Liver (tissue), 8 donors: ENCODE measurements at regions not wholly inside any gene's neighbourhood (a gene's known extent, or its start where the extent isn't known, plus 50 kb on each side); places are given as distances from the start of the nearest gene placed in this dataset.

ENCODE experiments used
- DNase-seq: peaks from one replicate; pipeline ENCODE4 v3.0.0-alpha.2; 2017; ENCODE audit warnings: low spot score
- H3K27ac ChIP-seq, 2 donors: one replicate each; pipeline ENCODE4 v1.7.0; 2013; ENCODE audit warnings: inconsistent platforms in 2 of 2, low read length in 2 of 2, control low read depth in 1 of 2, low read depth in 1 of 2, mild to moderate bottlenecking in 1 of 2
- H3K27me3 ChIP-seq, 4 donors: one replicate each; pipeline versions ENCODE4 v1.6.1 to v1.7.0; 2013; ENCODE audit warnings: low read length in 3 of 4, inconsistent platforms in 1 of 4, mild to moderate bottlenecking in 1 of 4, moderate library complexity in 1 of 4; ENCODE audit not compliant: control insufficient read depth in 4 of 4, insufficient read depth in 4 of 4
- H3K36me3 ChIP-seq, 4 donors: one replicate each; pipeline versions ENCODE4 v1.6.1 to v1.7.0; 2013; ENCODE audit warnings: low read length in 3 of 4, mild to moderate bottlenecking in 3 of 4, low read depth in 1 of 4, moderate library complexity in 1 of 4; ENCODE audit not compliant: control insufficient read depth in 4 of 4, insufficient read depth in 3 of 4
- H3K4me1 ChIP-seq, 4 donors: one replicate each; pipeline versions ENCODE4 v1.6.1 to v1.7.0; 2013; ENCODE audit warnings: low read length in 3 of 4, mild to moderate bottlenecking in 3 of 4, moderate library complexity in 1 of 4; ENCODE audit not compliant: control insufficient read depth in 4 of 4, insufficient read depth in 4 of 4
- H3K4me3 ChIP-seq, 3 donors: one replicate each; pipeline versions ENCODE4 v1.6.1 to v1.7.0; 2013; ENCODE audit warnings: low read length in 3 of 3, control low read depth in 1 of 3, low read depth in 1 of 3, mild to moderate bottlenecking in 1 of 3
- H3K9ac ChIP-seq, 2 donors: one replicate each; pipeline ENCODE4 v1.7.0; 2013; ENCODE audit warnings: low read length in 2 of 2, mild to moderate bottlenecking in 2 of 2, moderate library complexity in 2 of 2, control low read depth in 1 of 2, low read depth in 1 of 2
- H3K9me3 ChIP-seq, 4 donors: one replicate each; pipeline versions ENCODE4 v1.6.1 to v1.7.0; 2013; ENCODE audit warnings: low read length in 3 of 4; ENCODE audit not compliant: control insufficient read depth in 4 of 4
- EGR1 ChIP-seq, 2 donors: IDR thresholded peaks; 2 replicates each; pipeline ENCODE4 v1.6.1; 2016 to 2018; ENCODE audit warnings: antibody characterized with exemption in 2 of 2, low read depth in 2 of 2
- FOXA1 ChIP-seq: IDR thresholded peaks from 2 replicates; pipeline ENCODE4 v1.6.1; 2016; ENCODE audit warnings: antibody characterized with exemption
- FOXA2 ChIP-seq: IDR thresholded peaks from 2 replicates; pipeline ENCODE4 v1.6.1; 2016; ENCODE audit warnings: antibody characterized with exemption
- GABPA ChIP-seq, 2 donors: IDR thresholded peaks in 1 of 2; conservative IDR thresholded peaks in 1 of 2; 2 replicates each; pipeline ENCODE4 v1.6.1; 2016; ENCODE audit warnings: antibody characterized with exemption in 2 of 2, mild to moderate bottlenecking in 1 of 2, moderate library complexity in 1 of 2
- HNF4A ChIP-seq, 2 donors: conservative IDR thresholded peaks; 2 replicates each; pipeline ENCODE4 v1.6.1; 2016; ENCODE audit warnings: antibody characterized with exemption in 2 of 2, mild to moderate bottlenecking in 2 of 2
- JUND ChIP-seq, 2 donors: IDR thresholded peaks; 2 replicates each; pipeline ENCODE4 v1.6.1; 2016; ENCODE audit warnings: antibody characterized with exemption in 2 of 2
- RAD21 ChIP-seq, 2 donors: IDR thresholded peaks; 2 replicates each; pipeline ENCODE4 v1.6.1; 2016; ENCODE audit warnings: antibody characterized with exemption in 2 of 2, mild to moderate bottlenecking in 2 of 2
- REST ChIP-seq: IDR thresholded peaks from 2 replicates; pipeline ENCODE4 v1.6.1; 2016; ENCODE audit warnings: antibody characterized with exemption, mild to moderate bottlenecking
- TAF1 ChIP-seq: conservative IDR thresholded peaks from 2 replicates; pipeline ENCODE4 v1.6.1; 2016; ENCODE audit warnings: antibody characterized with exemption, mild to moderate bottlenecking
- ZBTB33 ChIP-seq: IDR thresholded peaks from 2 replicates; pipeline ENCODE4 v1.6.1; 2016; ENCODE audit warnings: antibody characterized with exemption
- WGBS: extraction: QIAGEN DNeasy Blood & Tissue Kit; methylation state at CpG from one replicate; pipeline ENCODE4 v1.1.7; 2013; 5-methylcytosine and 5-hydroxymethylcytosine counted together
- TF ChIP-seq, protein P1 (sequence below): fragments of 150-350 bp; IDR thresholded peaks from 2 replicates; pipeline ENCODE4 v1.5.1; 2017; ENCODE audit warnings: improper control_type of control experiment, low read depth, low read length; ENCODE audit not compliant: missing input control
- donor health status: healthy.
- donor health status: healthy.
- donor health status: healthy.
- donor health status: healthy.
- donor health status: healthy.

- H3K9ac ChIP-seq = no peak overlapping the region
Observed at GRCh38 chr20:39259808-39260207, 297.7 kb downstream of the DHX35 start.

More at GRCh38 chr20:39259808-39260207, 297.7 kb downstream of the DHX35 start:
- TF ChIP-seq HNF4A (conservative IDR thresholded peaks at IDR 0.05) (no peak), FOXA1 (no peak), FOXA2 (no peak), RAD21 (IDR thresholded peaks at IDR 0.05) (no peak), GABPA (IDR thresholded peaks at IDR 0.05 in 1 of 2, conservative IDR thresholded peaks at IDR 0.05 in 1 of 2) (no peak), EGR1 (IDR thresholded peaks at IDR 0.05; ENCODE audit: low read depth in 2 of 2) (no peak), TAF1 (no peak), JUND (IDR thresholded peaks at IDR 0.05) (no peak), ZBTB33 (no peak), REST (no peak)
- TF ChIP-seq, protein P1, sequence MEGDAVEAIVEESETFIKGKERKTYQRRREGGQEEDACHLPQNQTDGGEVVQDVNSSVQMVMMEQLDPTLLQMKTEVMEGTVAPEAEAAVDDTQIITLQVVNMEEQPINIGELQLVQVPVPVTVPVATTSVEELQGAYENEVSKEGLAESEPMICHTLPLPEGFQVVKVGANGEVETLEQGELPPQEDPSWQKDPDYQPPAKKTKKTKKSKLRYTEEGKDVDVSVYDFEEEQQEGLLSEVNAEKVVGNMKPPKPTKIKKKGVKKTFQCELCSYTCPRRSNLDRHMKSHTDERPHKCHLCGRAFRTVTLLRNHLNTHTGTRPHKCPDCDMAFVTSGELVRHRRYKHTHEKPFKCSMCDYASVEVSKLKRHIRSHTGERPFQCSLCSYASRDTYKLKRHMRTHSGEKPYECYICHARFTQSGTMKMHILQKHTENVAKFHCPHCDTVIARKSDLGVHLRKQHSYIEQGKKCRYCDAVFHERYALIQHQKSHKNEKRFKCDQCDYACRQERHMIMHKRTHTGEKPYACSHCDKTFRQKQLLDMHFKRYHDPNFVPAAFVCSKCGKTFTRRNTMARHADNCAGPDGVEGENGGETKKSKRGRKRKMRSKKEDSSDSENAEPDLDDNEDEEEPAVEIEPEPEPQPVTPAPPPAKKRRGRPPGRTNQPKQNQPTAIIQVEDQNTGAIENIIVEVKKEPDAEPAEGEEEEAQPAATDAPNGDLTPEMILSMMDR = no peak
- H3K4me1 ChIP-seq = peaks cover 0 to 5% (median 0%) of the 10 kb centered on the region in 4 donors
- H3K27me3 ChIP-seq = no peaks in the 10 kb centered on the region
- no peak overlapping the region for H3K27ac ChIP-seq
- no peak for DNase-seq
- H3K36me3 ChIP-seq = no peaks in the 10 kb centered on the region
- H3K4me3 ChIP-seq = no peak overlapping the region
- 94% methylated on average over 2 of the region's 2 CpGs for WGBS
- no peaks in the 10 kb centered on the region for H3K9me3 ChIP-seq
